HG02642 (cell line): ENCODE measurements at regions not wholly inside any gene's neighbourhood (a gene's known extent, or its start where the extent isn't known, plus 50 kb on each side); places are given as distances from the start of the nearest gene placed in this dataset.
"Not testable (repeated sequence)": the region's sequence is repeated elsewhere in the genome, so short reads cannot be mapped to it uniquely, and the experiment has no call there.

Source experiments
- ATAC-seq: cut with Tn5 transposase; IDR thresholded peaks from one replicate; pipeline ENCODE4 v1.9.1; 2021; ENCODE audit warnings: mild to moderate bottlenecking; ENCODE audit not compliant: unreplicated experiment, poor library complexity

- not testable (repeated sequence) for ATAC-seq
Measured at GRCh38 chr7:81247364-81247763, 328.5 kb upstream of the SEMA3C start.

GRCh38 chr7:81245353-81245752 lies 326.5 kb upstream of the SEMA3C start:
- no peak for ATAC-seq

GRCh38 chr7:81244224-81244623 lies 325.4 kb upstream of the SEMA3C start:
- no peak for ATAC-seq

- no peak for ATAC-seq
Measured at GRCh38 chr7:81236560-81236959, 317.7 kb upstream of the SEMA3C start.

GRCh38 chr7:81235997-81236396 lies 317.1 kb upstream of the SEMA3C start:
- ATAC-seq: no peak

- no peak for ATAC-seq
Measured at GRCh38 chr7:81234896-81235295, 316.0 kb upstream of the SEMA3C start.

- ATAC-seq: no peak
Measured at GRCh38 chr7:81233208-81233940, 314.5 kb upstream of the SEMA3C start.

GRCh38 chr7:81232084-81232799 lies 313.4 kb upstream of the SEMA3C start:
- ATAC-seq: no peak

GRCh38 chr7:81231301-81231838 lies 312.5 kb upstream of the SEMA3C start:
- ATAC-seq: no peak

- ATAC-seq: no peak
Measured at GRCh38 chr7:81226234-81226633, 307.4 kb upstream of the SEMA3C start.

- ATAC-seq: not testable (repeated sequence)
Measured at GRCh38 chr7:81222692-81223091, 303.8 kb upstream of the SEMA3C start.

GRCh38 chr7:81221527-81222217 lies 302.8 kb upstream of the SEMA3C start:
- no peak for ATAC-seq

- no peak for ATAC-seq
Measured at GRCh38 chr7:81218480-81219106, 299.7 kb upstream of the SEMA3C start.

GRCh38 chr7:81213394-81213793 lies 294.5 kb upstream of the SEMA3C start:
- ATAC-seq: no peak

GRCh38 chr7:81211934-81212320 lies 293.1 kb upstream of the SEMA3C start:
- ATAC-seq: no peak

GRCh38 chr7:81211204-81211933 lies 292.5 kb upstream of the SEMA3C start:
- no peak for ATAC-seq

- ATAC-seq: no peak
Measured at GRCh38 chr7:81210137-81211064, 291.6 kb upstream of the SEMA3C start.

GRCh38 chr7:81209059-81209458 lies 290.2 kb upstream of the SEMA3C start:
- ATAC-seq: no peak

- ATAC-seq: no peak
Measured at GRCh38 chr7:81207801-81208200, 288.9 kb upstream of the SEMA3C start.
